Stimulated activated memory B cell treated with anti-CD40 and anti-IgM and Interleukin-4, amounts not matched to agents 10 μg/mL and 1 μg/mL and 100 μg/mL, for 72 hours (primary cell): ENCODE measurements at regions not wholly inside any gene's neighbourhood (a gene's known extent, or its start where the extent isn't known, plus 50 kb on each side); places are given as distances from the start of the nearest gene placed in this dataset.

Source experiments
- ATAC-seq: fragments of 150-1000 bp; cut with Tn5 transposase; 2 replicates; pipeline ENCODE4 v1.10.0; 2021
- H3K27ac Mint-ChIP-seq: one replicate; pipeline ENCODE4 v1.8.0; 2022; ENCODE audit warnings: mild to moderate bottlenecking, mixed read lengths
- H3K27me3 Mint-ChIP-seq: one replicate; pipeline ENCODE4 v1.8.0; 2022; ENCODE audit warnings: mixed read lengths
- H3K36me3 Mint-ChIP-seq: one replicate; pipeline ENCODE4 v1.8.0; 2022; ENCODE audit warnings: mixed read lengths
- H3K4me1 Mint-ChIP-seq: one replicate; pipeline ENCODE4 v1.8.0; 2022; ENCODE audit warnings: mixed read lengths
- H3K4me3 Mint-ChIP-seq: one replicate; pipeline ENCODE4 v1.8.0; 2022; ENCODE audit warnings: mild to moderate bottlenecking, moderate library complexity, mixed read lengths
- H3K9me3 Mint-ChIP-seq: one replicate; pipeline ENCODE4 v1.8.0; 2022; ENCODE audit warnings: mixed read lengths

DNA sequence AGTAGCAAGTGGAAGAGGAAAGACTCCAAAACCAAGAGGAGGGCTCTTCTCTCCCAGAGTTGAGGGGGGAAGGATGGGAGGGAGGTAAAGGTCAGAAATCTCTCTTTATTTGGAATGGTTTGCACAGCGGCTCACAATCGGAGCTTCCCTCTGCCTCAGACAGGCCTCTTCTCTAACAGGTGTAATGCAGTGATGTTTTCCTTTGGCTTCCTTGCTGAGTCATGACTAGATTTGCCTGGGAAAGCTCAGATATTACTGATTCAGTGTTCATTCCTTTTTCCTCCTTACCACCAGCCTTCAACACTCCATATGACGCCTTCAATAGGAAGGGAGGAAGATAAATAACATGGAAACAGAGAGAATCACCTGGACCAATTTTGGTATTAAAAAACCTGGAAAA, 136.6 kb downstream of the RNF152 start:
- ATAC-seq, result no peak
- Mint-ChIP-seq H3K27me3 (peaks cover 28% of the 10 kb centered on the region), H3K9me3 (peaks cover 4% of the 10 kb centered on the region), H3K36me3 (no peaks in the 10 kb centered on the region), H3K4me3 (no peak overlapping the region), H3K4me1 (no peaks in the 10 kb centered on the region), H3K27ac (no peak overlapping the region)

DNA sequence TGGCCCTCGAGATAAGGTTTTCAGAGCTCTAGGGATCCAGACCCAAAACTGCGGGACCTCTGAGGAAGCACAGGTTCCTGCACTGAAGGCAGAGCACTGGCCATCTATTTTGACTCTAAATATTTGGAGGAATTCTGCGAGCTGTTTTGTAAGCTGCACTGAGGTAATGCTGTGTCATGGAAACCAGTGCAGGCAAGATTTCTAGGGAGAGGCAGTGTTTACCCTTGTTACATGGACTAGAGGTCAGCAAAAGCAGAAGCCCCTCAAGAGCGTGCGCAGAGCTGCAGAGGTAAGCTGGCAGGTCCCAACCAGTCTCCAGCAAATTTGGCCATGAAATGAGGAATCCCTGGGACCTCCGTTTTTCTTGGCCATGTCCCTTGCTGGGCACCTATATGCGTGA, 137.3 kb downstream of the RNF152 start:
- ATAC-seq, result no peak
- H3K36me3 Mint-ChIP-seq, result no peaks in the 10 kb centered on the region
- no peak overlapping the region for H3K4me3 Mint-ChIP-seq
- no peaks in the 10 kb centered on the region for H3K4me1 Mint-ChIP-seq
- peaks cover 21% of the 10 kb centered on the region for H3K27me3 Mint-ChIP-seq
- peaks cover 4% of the 10 kb centered on the region for H3K9me3 Mint-ChIP-seq
- H3K27ac Mint-ChIP-seq, result no peak overlapping the region

DNA sequence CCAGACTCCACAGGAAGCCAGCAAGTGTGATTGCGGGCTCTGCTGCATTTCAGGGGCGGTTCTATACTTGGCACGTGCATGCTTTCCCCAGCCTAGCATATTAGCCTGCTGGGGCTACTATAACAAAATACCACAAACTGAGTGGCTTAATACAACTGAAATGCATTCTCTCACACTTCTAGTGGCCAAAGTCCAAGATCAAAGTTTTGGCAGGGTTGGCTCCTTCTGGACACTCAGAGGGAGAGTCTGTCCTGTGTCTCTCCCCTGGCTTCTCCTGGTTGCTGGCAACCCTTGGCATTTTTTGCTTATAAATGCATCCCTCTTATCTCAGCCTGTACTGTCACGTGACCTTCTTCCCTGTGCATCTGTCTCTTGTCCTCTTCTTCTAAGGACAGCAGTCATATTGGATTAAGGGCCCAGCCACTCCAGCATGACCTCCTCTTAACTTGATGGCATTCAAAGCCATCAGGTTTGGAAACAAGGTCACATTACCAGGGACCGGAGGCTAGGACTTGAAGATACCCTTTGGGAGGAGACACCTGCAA, 138.7 kb downstream of the RNF152 start:
- H3K4me1 Mint-ChIP-seq, result no peaks in the 10 kb centered on the region
- ATAC-seq, result no peak
- no peaks in the 10 kb centered on the region for H3K36me3 Mint-ChIP-seq
- H3K4me3 Mint-ChIP-seq, result no peak overlapping the region
- no peaks in the 10 kb centered on the region for H3K9me3 Mint-ChIP-seq
- H3K27me3 Mint-ChIP-seq, result peaks cover 21% of the 10 kb centered on the region
- H3K27ac Mint-ChIP-seq, result no peak overlapping the region

DNA sequence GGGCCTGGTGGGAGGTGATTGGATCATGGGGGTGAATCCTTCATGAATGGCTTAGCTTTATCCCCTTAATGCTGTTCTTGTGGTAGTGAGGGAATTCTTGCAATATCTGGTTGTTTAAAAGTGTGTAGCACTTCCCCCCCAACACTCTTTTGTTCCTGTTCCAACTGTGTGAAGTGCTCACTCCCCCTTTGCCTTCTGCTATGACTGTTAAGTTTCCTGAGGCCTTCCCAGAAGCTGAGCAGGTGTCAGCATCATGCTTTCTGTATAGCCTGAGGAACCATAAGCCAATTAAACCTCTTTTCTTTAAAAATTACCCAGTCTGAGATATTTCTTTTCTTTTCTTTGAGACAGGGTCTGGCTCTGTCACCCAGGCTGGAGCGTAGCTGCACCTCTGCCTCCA, 139.4 kb downstream of the RNF152 start:
- Mint-ChIP-seq H3K4me3 (no peak overlapping the region), H3K9me3 (no peaks in the 10 kb centered on the region), H3K36me3 (no peaks in the 10 kb centered on the region), H3K27me3 (peaks cover 21% of the 10 kb centered on the region), H3K4me1 (no peaks in the 10 kb centered on the region), H3K27ac (no peak overlapping the region)
- ATAC-seq, result no peak

- no peaks in the 10 kb centered on the region for H3K4me1 Mint-ChIP-seq
- peak; percentile 31 for ATAC-seq
- H3K9me3 Mint-ChIP-seq, result no peaks in the 10 kb centered on the region
- no peak overlapping the region for H3K4me3 Mint-ChIP-seq
- H3K27ac Mint-ChIP-seq, result no peak overlapping the region
- peaks cover 21% of the 10 kb centered on the region for H3K27me3 Mint-ChIP-seq
- H3K36me3 Mint-ChIP-seq, result no peaks in the 10 kb centered on the region
Measured at GRCh38 chr18:61752973-61753372, 139.8 kb downstream of the RNF152 start.

GRCh38 chr18:61750840-61751668, 141.8 kb downstream of the RNF152 start:
- Mint-ChIP-seq H3K36me3 (no peaks in the 10 kb centered on the region), H3K27me3 (peaks cover 21% of the 10 kb centered on the region), H3K9me3 (no peaks in the 10 kb centered on the region), H3K27ac (no peak overlapping the region), H3K4me1 (no peaks in the 10 kb centered on the region), H3K4me3 (no peak overlapping the region)
- no peak for ATAC-seq

DNA sequence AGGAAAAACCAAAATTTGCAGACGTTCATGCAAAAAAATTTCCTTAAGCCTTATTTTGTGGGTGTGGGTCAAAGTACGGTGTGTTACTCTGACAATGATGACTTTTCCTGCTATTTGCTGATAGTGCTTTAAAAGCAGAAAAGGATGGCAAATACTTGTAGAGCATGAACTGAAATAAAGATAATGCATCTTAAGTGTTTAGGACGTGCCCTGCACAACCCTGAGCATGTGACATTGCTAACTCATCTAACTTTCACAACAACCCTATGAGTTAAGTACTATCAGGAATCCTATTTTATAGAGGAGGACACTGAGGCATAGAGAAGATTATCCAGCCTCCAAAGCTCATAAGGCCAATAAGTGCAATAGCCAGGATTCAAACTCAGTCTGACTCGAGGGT, 143.3 kb downstream of the RNF152 start:
- Mint-ChIP-seq H3K4me3 (no peak overlapping the region), H3K36me3 (no peaks in the 10 kb centered on the region), H3K27me3 (peaks cover 17% of the 10 kb centered on the region), H3K27ac (no peak overlapping the region), H3K9me3 (no peaks in the 10 kb centered on the region), H3K4me1 (no peaks in the 10 kb centered on the region)
- no peak for ATAC-seq

- Mint-ChIP-seq H3K9me3 (no peaks in the 10 kb centered on the region), H3K27ac (no peak overlapping the region)
Measured at GRCh38 chr18:61749031-61749430, 143.8 kb downstream of the RNF152 start.

DNA sequence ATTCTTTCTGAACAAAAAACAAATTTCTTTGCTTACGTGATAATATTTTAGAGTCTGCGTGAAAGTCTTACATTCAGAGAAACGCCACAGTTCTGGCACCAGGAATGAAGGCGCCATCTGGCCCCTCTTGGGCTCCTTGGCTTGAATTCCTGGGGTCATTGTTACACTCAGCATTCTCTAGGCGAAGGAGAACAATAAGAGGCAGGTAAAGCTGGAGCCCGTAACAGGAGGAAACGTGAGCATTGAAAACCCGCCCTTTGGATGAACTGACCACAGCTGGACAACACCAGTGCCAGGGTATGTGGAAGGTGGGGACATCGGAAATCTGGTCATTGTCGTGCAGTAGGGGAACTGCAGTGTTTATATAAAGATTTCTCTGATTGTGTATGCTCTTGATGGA, 144.8 kb downstream of the RNF152 start:
- Mint-ChIP-seq H3K27me3 (peaks cover 16% of the 10 kb centered on the region), H3K36me3 (no peaks in the 10 kb centered on the region), H3K27ac (no peak overlapping the region), H3K4me1 (no peaks in the 10 kb centered on the region), H3K9me3 (no peaks in the 10 kb centered on the region), H3K4me3 (no peak overlapping the region)
- no peak for ATAC-seq

More at GRCh38 chr18:61749031-61749430, 143.8 kb downstream of the RNF152 start:
- H3K4me3 Mint-ChIP-seq, result no peak overlapping the region
- H3K27me3 Mint-ChIP-seq, result peaks cover 16% of the 10 kb centered on the region
- ATAC-seq, result no peak
- H3K36me3 Mint-ChIP-seq, result no peaks in the 10 kb centered on the region
- H3K4me1 Mint-ChIP-seq, result no peaks in the 10 kb centered on the region

GRCh38 chr18:61743775-61744531, 148.9 kb downstream of the RNF152 start:
- Mint-ChIP-seq H3K27ac (no peak overlapping the region), H3K27me3 (peaks cover 8% of the 10 kb centered on the region), H3K4me3 (no peak overlapping the region), H3K36me3 (no peaks in the 10 kb centered on the region), H3K4me1 (no peaks in the 10 kb centered on the region), H3K9me3 (no peaks in the 10 kb centered on the region)
- ATAC-seq, result no peak

- Mint-ChIP-seq H3K27me3 (peaks cover 8% of the 10 kb centered on the region), H3K9me3 (no peaks in the 10 kb centered on the region), H3K27ac (no peak overlapping the region)
Measured at GRCh38 chr18:61742565-61743429, 150.0 kb downstream of the RNF152 start.

GRCh38 chr18:61741881-61742454, 150.8 kb downstream of the RNF152 start:
- no peaks in the 10 kb centered on the region for H3K4me1 Mint-ChIP-seq
- H3K4me3 Mint-ChIP-seq, result no peak overlapping the region
- H3K27me3 Mint-ChIP-seq, result peaks cover 8% of the 10 kb centered on the region
- H3K27ac Mint-ChIP-seq, result no peak overlapping the region
- no peaks in the 10 kb centered on the region for H3K36me3 Mint-ChIP-seq
- no peaks in the 10 kb centered on the region for H3K9me3 Mint-ChIP-seq
- no peak for ATAC-seq

More at GRCh38 chr18:61742565-61743429, 150.0 kb downstream of the RNF152 start:
- no peak for ATAC-seq
- Mint-ChIP-seq H3K4me3 (no peak overlapping the region), H3K4me1 (no peaks in the 10 kb centered on the region), H3K36me3 (no peaks in the 10 kb centered on the region)

- H3K9me3 Mint-ChIP-seq, result no peaks in the 10 kb centered on the region
- H3K27me3 Mint-ChIP-seq, result no peaks in the 10 kb centered on the region
- no peaks in the 10 kb centered on the region for H3K36me3 Mint-ChIP-seq
- no peaks in the 10 kb centered on the region for H3K4me1 Mint-ChIP-seq
- no peak for ATAC-seq
- no peak overlapping the region for H3K27ac Mint-ChIP-seq
- no peak overlapping the region for H3K4me3 Mint-ChIP-seq
Measured at GRCh38 chr18:61738488-61738887, 154.3 kb downstream of the RNF152 start.

DNA sequence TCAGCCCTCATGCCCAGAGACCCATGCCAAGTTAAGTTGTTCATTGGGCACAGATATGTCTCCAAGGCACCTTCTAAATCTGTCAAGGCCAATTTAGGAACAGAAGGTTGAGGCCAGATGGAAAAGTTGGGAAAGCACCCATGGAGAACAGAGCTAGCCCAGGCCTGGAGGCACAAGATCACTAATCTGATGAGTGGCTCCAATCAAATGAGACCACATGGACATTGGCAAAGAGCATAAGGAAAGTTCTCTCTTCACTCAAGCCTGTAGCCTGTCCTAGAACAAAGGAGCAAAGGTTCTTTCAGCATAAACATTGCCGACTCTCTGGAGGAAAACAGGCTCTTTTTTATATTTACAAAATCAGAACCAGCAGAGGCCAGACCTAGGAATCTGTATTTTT, 154.8 kb downstream of the RNF152 start:
- ATAC-seq, result no peak
- no peak overlapping the region for H3K27ac Mint-ChIP-seq

GRCh38 chr18:61736133-61736532, 156.7 kb downstream of the RNF152 start:
- H3K27me3 Mint-ChIP-seq, result no peaks in the 10 kb centered on the region

More for the DNA sequence above, 154.8 kb downstream of the RNF152 start:
- no peaks in the 10 kb centered on the region for H3K9me3 Mint-ChIP-seq
- no peaks in the 10 kb centered on the region for H3K27me3 Mint-ChIP-seq
- no peaks in the 10 kb centered on the region for H3K36me3 Mint-ChIP-seq
- H3K4me1 Mint-ChIP-seq, result no peaks in the 10 kb centered on the region
- H3K4me3 Mint-ChIP-seq, result no peak overlapping the region

More at GRCh38 chr18:61736133-61736532, 156.7 kb downstream of the RNF152 start:
- no peaks in the 10 kb centered on the region for H3K4me1 Mint-ChIP-seq
- no peak for ATAC-seq
- H3K9me3 Mint-ChIP-seq, result no peaks in the 10 kb centered on the region
- no peak overlapping the region for H3K27ac Mint-ChIP-seq
- H3K36me3 Mint-ChIP-seq, result no peaks in the 10 kb centered on the region
- H3K4me3 Mint-ChIP-seq, result no peak overlapping the region
